Vagina (tissue), 2 donors: ENCODE measurements at regions not wholly inside any gene's neighbourhood (a gene's known extent, or its start where the extent isn't known, plus 50 kb on each side); places are given as distances from the start of the nearest gene placed in this dataset.

ENCODE experiments used
- DNase-seq, 2 donors: peaks; one replicate each; pipeline ENCODE4 v3.0.0-alpha.2; 2017; ENCODE audit errors: extremely low spot score in 2 of 2
- H3K27ac ChIP-seq: fragments of 200-600 bp; sonication (generic); one replicate; pipeline ENCODE4 v1.5.1; 2019
- H3K27me3 ChIP-seq: fragments of 200-600 bp; sonication (generic); one replicate; pipeline ENCODE4 v1.5.1; 2019
- H3K36me3 ChIP-seq, 2 donors: fragments of 200-600 bp; sonication (generic); one replicate each; pipeline ENCODE4 v1.5.1; 2017 to 2019
- H3K4me1 ChIP-seq: fragments of 200-600 bp; sonication (generic); one replicate; pipeline ENCODE4 v1.5.1; 2019
- H3K4me3 ChIP-seq, 2 donors: fragments of 200-600 bp; sonication (generic); 1 replicate in 1 of 2; 2 replicates in 1 of 2; pipeline ENCODE4 v1.5.1; 2016 to 2019
- H3K9me3 ChIP-seq: fragments of 200-600 bp; sonication (generic); one replicate; pipeline ENCODE4 v1.5.1; 2019
- POLR2A ChIP-seq, 2 donors: fragments of 450-650 bp; IDR thresholded peaks; one replicate each; pipeline ENCODE4 v1.6.1; 2017; ENCODE audit warnings: antibody characterized with exemption in 2 of 2, mild to moderate bottlenecking in 2 of 2, moderate library complexity in 2 of 2
- POLR2AphosphoS5 ChIP-seq, 2 donors: sonication (generic); formaldehyde crosslinking; IDR thresholded peaks; one replicate each; pipeline ENCODE4 v1.9.0; 2017; ENCODE audit warnings: antibody characterized with exemption in 2 of 2, mild to moderate bottlenecking in 2 of 2, low read depth in 1 of 2; ENCODE audit not compliant: insufficient read depth in 1 of 2
- intact Hi-C: fragments of 100-400 bp; cut with DNase I; formaldehyde crosslinking; loops from one replicate; pipeline ENCODE4 v1.15.1; 2023
- TF ChIP-seq, protein P1 (sequence below), 3 experiments: fragments of 450-650 bp in 2 of 3; fragments of 200-600 bp in 1 of 3; sonication (generic) in 1 of 3; IDR thresholded peaks; one replicate each; pipeline ENCODE4 v1.5.1; 2017 to 2019; ENCODE audit warnings: antibody characterized with exemption in 3 of 3, mild to moderate bottlenecking in 2 of 3, moderate library complexity in 2 of 3

DNA sequence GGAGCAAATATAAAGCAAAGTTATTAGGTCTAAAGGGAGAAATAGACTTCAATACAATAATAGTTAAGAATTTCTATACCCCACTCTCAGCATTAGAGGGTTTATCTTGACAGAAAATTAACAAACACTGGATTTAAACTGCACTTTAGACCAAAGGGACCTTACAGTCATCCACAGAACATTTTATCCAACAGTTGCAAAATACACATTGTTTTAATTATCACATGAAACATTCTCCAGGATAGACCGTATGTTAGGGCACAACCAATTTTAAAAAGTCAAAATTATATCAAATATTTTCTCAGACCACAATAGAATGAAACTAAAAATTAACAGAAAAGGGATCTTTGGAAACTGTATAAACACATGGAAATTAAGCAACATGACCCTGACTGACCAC, 384.5 kb upstream of the C1orf87 start:
- H3K4me1 ChIP-seq = no peaks in the 10 kb centered on the region
- DNase-seq = no peak
- no peak overlapping the region for H3K27ac ChIP-seq
- TF ChIP-seq POLR2A (IDR thresholded peaks at IDR 0.05) (no peak), POLR2AphosphoS5 (IDR thresholded peaks at IDR 0.05; ENCODE audit: insufficient read depth in 1 of 2, low read depth in 1 of 2) (no peak)
- H3K27me3 ChIP-seq = no peaks in the 10 kb centered on the region
- intact Hi-C loops = no loop called here
- H3K9me3 ChIP-seq = no peaks in the 10 kb centered on the region
- no peaks in the 10 kb centered on the region for H3K36me3 ChIP-seq
- H3K4me3 ChIP-seq = no peak overlapping the region

GRCh38 chr1:60449876-60450275, 376.3 kb upstream of the C1orf87 start:
- Histone ChIP-seq H3K27ac (no peak overlapping the region), H3K4me1 (no peaks in the 10 kb centered on the region), H3K9me3 (no peaks in the 10 kb centered on the region), H3K4me3 (no peak overlapping the region), H3K27me3 (no peaks in the 10 kb centered on the region), H3K36me3 (no peaks in the 10 kb centered on the region)
- TF ChIP-seq POLR2AphosphoS5 (IDR thresholded peaks at IDR 0.05; ENCODE audit: insufficient read depth in 1 of 2, low read depth in 1 of 2) = no peak
- TF ChIP-seq POLR2A (IDR thresholded peaks at IDR 0.05) = no peak
- TF ChIP-seq, protein P1, sequence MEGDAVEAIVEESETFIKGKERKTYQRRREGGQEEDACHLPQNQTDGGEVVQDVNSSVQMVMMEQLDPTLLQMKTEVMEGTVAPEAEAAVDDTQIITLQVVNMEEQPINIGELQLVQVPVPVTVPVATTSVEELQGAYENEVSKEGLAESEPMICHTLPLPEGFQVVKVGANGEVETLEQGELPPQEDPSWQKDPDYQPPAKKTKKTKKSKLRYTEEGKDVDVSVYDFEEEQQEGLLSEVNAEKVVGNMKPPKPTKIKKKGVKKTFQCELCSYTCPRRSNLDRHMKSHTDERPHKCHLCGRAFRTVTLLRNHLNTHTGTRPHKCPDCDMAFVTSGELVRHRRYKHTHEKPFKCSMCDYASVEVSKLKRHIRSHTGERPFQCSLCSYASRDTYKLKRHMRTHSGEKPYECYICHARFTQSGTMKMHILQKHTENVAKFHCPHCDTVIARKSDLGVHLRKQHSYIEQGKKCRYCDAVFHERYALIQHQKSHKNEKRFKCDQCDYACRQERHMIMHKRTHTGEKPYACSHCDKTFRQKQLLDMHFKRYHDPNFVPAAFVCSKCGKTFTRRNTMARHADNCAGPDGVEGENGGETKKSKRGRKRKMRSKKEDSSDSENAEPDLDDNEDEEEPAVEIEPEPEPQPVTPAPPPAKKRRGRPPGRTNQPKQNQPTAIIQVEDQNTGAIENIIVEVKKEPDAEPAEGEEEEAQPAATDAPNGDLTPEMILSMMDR (IDR thresholded peaks at IDR 0.05) = no peak
- intact Hi-C loops = no loop called here
- no peak for DNase-seq

- TF ChIP-seq, protein P1 (IDR thresholded peaks at IDR 0.05) = no peak
- TF ChIP-seq POLR2AphosphoS5 (IDR thresholded peaks at IDR 0.05; ENCODE audit: insufficient read depth in 1 of 2, low read depth in 1 of 2) (no peak), POLR2A (IDR thresholded peaks at IDR 0.05) (no peak)
- intact Hi-C loops = no loop called here
- Histone ChIP-seq H3K27ac (no peak overlapping the region), H3K4me1 (no peaks in the 10 kb centered on the region), H3K27me3 (no peaks in the 10 kb centered on the region), H3K9me3 (no peaks in the 10 kb centered on the region), H3K36me3 (no peaks in the 10 kb centered on the region), H3K4me3 (no peak overlapping the region)
- no peak for DNase-seq
Measured at GRCh38 chr1:60448850-60449249, 375.3 kb upstream of the C1orf87 start.

- TF ChIP-seq, protein P1 (IDR thresholded peaks at IDR 0.05) = no peak
- intact Hi-C loops = no loop called here
- Histone ChIP-seq H3K4me3 (no peak overlapping the region), H3K27me3 (no peaks in the 10 kb centered on the region), H3K27ac (no peak overlapping the region), H3K4me1 (no peaks in the 10 kb centered on the region), H3K9me3 (no peaks in the 10 kb centered on the region), H3K36me3 (no peaks in the 10 kb centered on the region)
- no peak for DNase-seq
Measured at GRCh38 chr1:60444680-60445079, 371.1 kb upstream of the C1orf87 start.

GRCh38 chr1:60436186-60436585, 362.6 kb upstream of the C1orf87 start:
- Histone ChIP-seq H3K9me3 (no peaks in the 10 kb centered on the region), H3K27ac (no peak overlapping the region), H3K27me3 (no peaks in the 10 kb centered on the region), H3K4me3 (no peak overlapping the region), H3K4me1 (no peaks in the 10 kb centered on the region), H3K36me3 (no peaks in the 10 kb centered on the region)
- DNase-seq = no peak
- intact Hi-C loops = no loop called here
- TF ChIP-seq POLR2AphosphoS5 (IDR thresholded peaks at IDR 0.05; ENCODE audit: insufficient read depth in 1 of 2, low read depth in 1 of 2) = no peak
- TF ChIP-seq, protein P1 (IDR thresholded peaks at IDR 0.05) = no peak
- no peak for TF ChIP-seq POLR2A (IDR thresholded peaks at IDR 0.05)

DNA sequence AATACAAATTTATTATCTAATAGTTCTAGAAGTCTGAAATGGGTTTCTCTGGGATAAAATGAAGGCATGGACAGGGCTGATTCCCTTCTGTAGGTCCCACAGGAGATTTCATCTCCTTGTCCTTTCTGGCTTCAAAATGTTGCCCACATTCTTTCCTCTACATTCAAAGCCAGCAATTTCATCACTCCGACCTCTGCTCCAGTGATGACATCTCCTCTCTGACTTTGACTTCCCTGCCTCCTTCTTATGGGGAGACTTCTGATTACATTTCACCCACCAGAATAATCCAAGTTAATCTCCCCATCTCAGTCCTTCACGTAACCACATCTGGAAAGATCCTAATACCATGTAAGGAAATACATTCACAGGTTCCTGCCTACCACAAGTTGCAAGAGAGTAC, 358.0 kb upstream of the C1orf87 start:
- no peak overlapping the region for H3K27ac ChIP-seq
- H3K4me1 ChIP-seq = no peaks in the 10 kb centered on the region
- intact Hi-C loops = no loop called here
- H3K27me3 ChIP-seq = no peaks in the 10 kb centered on the region
- no peak for DNase-seq
- TF ChIP-seq POLR2A (IDR thresholded peaks at IDR 0.05) (no peak), POLR2AphosphoS5 (IDR thresholded peaks at IDR 0.05; ENCODE audit: insufficient read depth in 1 of 2, low read depth in 1 of 2) (no peak)
- TF ChIP-seq, protein P1 (IDR thresholded peaks at IDR 0.05) = no peak
- no peak overlapping the region for H3K4me3 ChIP-seq
- H3K36me3 ChIP-seq = no peaks in the 10 kb centered on the region
- no peaks in the 10 kb centered on the region for H3K9me3 ChIP-seq
